NOMO-1 (cell line): ENCODE measurements at regions not wholly inside any gene's neighbourhood (a gene's known extent, or its start where the extent isn't known, plus 50 kb on each side); places are given as distances from the start of the nearest gene placed in this dataset.
"Not testable (repeated sequence)": the region's sequence is repeated elsewhere in the genome, so short reads cannot be mapped to it uniquely, and the experiment has no call there.

Source experiments
- DNase-seq, 2 experiments: peaks; one replicate each; lab custom pipeline; 2025; ENCODE audit not compliant: unreplicated experiment in 2 of 2; lab: John Stamatoyannopoulos, UW

GRCh38 chr17:68782789-68783188 lies 172.4 kb downstream of the ABCA8 start:
- DNase-seq = no peak

DNA sequence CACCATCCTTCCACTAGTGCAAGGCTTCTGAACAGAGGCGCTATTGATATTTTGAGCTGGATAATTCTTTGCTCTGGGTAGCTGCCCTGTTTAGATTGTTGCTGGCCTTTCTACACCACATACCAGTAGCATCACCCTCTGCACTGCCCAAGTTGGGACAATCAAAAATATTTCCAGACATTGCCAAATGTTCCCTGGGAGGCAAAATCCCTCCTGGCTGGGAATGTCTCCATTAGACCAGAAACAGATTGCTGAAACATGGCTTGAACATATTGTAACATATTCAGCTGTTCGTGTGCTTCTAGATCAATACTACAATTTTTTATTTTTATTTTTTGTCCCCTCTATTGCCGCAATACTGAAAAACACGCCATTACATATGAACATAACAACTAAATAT lies 174.6 kb downstream of the ABCA8 start:
- DNase-seq = no peak

- no peak for DNase-seq
Observed at GRCh38 chr17:68778726-68779125, 176.5 kb downstream of the ABCA8 start.

- no peak for DNase-seq
Observed at GRCh38 chr17:68777856-68778694, 176.9 kb upstream of the FAM20A start.

GRCh38 chr17:68777243-68777855 lies 176.2 kb upstream of the FAM20A start:
- peak in 1 of 2 experiments; percentile 29 for DNase-seq

GRCh38 chr17:68776451-68776850 lies 175.3 kb upstream of the FAM20A start:
- no peak for DNase-seq

DNA sequence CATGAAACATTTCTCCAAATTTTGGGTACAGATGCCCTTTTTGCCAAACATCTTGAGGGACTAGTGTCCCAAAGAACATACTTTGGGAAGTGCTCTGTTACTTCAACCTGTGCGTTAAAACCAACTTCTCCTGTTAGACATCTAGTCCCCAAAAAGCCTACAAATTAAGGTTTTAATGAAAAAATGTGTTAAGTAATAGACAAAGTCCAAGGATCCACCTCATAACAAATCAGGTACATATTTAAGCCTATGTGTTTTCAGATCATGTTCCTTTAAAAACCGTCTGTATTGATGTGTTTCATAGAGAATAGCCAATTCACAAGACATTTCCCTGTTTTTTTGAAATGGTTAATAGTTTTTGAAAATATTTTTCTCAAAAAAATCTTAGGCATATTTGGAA lies 174.8 kb upstream of the FAM20A start:
- DNase-seq = no peak

DNA sequence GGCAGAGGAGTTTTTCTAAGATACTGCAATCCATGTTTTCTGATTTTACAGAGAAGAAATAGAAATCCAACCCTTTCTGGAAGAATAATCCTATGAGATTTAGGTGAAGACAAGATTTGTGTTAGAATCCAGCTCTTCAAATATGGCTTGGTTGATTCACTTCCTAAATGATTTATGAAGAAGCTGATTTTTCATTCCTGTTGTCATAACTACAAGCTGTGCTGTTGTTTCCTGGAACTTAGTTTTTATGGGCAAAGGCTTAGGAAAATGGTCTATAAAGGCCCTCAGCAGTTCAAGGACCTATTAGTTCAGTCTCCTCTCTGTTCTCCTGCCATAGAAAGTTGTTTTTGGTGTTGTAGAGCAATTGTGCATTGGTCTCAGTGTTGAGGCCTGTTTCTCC lies 174.2 kb upstream of the FAM20A start:
- DNase-seq = no peak

DNA sequence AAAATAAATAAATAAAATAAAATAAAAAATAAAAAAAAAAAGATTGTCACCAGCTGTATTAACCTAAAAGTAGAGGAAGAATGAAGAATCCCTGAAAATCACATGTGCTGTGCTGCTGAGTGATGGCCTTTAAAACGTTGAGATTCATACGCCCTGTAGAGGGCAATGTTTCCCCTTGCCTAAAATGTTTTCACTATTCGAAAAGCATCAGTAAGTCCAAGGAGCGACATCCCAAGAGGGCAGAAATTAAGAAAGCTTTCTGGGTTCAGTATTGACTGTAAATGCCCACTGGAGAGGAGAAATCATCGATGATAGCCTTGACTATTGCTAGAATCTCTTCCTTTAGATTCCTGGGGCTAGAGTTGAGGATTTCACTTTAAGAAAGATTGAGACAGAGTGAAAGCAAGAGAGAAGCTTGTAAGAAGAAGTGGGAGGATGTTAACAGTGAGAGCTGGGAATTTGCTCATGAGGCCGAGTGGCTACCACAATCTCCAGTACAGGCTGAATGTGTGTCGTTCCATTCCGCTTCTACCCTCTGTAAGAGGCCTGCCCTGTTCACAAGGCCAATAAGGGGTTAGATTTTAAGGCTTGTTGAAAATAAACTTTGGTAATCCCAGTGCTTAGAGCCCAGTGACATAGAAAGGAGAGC lies 170.8 kb upstream of the FAM20A start:
- peak; percentile 73 to 74 for DNase-seq

- DNase-seq = no peak
Observed at GRCh38 chr17:68768804-68769203, 167.6 kb upstream of the FAM20A start.

DNA sequence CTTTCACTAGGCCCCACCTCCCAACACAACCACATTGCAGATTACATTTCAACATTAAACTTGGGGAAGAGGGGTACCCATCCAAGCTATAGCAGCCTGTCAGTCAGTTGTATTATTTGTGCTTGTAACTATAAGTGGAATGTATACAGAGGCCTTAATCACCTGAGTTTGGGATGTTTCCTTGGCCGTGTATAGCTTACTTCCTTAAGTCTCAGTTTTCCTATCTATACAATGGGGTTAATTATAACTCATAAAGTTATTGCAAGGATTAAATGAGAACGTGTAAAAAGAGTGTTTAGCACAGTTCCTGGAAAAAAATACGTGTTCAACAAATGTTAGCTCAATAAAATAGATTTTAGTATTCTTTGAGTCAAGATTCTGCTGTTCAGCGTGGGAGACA lies 165.5 kb upstream of the FAM20A start:
- no peak for DNase-seq

GRCh38 chr17:68763562-68763961 lies 162.4 kb upstream of the FAM20A start:
- DNase-seq = no peak

DNA sequence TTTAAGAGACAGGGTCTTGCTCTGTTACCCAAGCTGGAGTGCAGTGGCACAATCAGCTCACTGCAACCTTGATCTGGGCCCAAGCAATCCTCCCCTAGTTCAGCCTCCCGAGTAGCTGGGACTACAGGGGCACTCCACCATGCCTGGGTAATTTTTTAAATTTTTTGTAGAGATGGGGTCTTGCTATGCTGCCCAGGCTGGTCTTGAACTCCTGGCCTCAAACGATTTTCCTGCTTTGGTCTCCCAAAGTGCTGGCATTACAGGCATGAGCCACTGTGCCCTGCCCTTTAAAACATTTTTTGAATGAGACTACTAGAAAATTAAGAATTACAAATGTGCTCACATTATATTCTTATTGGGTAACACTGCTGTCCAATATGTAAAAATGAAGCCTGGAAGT lies 161.7 kb upstream of the FAM20A start:
- no peak for DNase-seq

- no peak for DNase-seq
Observed at GRCh38 chr17:68760141-68760475, 158.9 kb upstream of the FAM20A start.

- peak; percentile 78 to 90 for DNase-seq
Observed at GRCh38 chr17:68759343-68760140, 158.4 kb upstream of the FAM20A start.

DNA sequence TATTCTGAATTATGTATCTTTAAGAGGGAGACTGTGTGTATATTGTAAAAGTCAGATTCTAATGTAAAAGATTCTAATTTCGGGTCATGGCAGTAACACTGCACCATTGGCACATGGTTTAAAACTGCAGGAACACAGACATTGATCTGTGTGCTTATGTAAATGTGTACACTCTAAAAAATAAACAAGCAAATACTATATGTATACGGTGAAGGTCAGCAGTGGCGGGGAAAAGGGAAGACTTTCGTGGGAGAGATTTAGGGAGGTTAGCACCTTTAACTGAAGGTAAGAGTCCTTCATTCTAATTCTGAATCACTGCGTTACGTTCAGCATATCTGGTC lies 157.8 kb upstream of the FAM20A start:
- DNase-seq = no peak

DNA sequence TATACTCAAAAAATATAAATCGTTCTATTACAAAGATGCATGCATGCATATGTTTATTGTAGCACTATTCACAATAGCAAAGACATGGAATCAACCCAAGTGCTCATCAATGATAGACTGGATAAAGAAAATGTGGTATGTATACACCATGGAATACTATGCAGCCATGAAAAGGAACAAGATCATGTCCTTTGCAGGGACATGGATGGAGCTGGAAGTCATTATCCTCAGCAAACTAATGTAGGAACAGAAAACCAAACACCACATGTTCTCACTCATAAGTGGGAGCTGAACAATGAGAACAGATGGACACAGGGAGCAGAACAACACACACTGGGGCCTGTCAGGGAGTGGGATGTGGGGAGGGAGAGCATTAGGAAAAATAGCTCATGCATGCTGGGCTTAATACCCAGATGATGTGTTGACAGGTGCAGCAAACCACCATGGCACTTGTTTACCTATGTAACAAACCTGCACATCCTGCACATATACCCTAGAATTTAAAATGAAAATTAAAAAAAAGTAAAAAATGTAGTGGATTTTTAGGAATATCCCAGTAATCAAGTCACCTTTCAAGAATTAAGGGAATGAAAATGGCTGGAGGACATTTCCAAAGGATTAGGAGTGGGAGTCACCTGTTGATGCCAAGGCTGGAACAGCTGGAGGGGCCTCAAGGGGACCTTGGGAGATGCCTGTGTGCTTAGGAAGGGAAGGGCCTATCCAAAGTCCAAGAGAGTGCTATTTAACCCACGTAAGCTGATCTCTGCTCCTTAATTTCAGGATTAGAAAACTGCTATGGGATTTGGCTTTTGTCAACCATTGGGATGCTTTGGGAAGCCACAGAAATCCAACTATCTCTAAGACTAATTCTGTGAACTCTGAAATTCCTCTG lies 156.9 kb upstream of the FAM20A start:
- not testable (repeated sequence) for DNase-seq

DNA sequence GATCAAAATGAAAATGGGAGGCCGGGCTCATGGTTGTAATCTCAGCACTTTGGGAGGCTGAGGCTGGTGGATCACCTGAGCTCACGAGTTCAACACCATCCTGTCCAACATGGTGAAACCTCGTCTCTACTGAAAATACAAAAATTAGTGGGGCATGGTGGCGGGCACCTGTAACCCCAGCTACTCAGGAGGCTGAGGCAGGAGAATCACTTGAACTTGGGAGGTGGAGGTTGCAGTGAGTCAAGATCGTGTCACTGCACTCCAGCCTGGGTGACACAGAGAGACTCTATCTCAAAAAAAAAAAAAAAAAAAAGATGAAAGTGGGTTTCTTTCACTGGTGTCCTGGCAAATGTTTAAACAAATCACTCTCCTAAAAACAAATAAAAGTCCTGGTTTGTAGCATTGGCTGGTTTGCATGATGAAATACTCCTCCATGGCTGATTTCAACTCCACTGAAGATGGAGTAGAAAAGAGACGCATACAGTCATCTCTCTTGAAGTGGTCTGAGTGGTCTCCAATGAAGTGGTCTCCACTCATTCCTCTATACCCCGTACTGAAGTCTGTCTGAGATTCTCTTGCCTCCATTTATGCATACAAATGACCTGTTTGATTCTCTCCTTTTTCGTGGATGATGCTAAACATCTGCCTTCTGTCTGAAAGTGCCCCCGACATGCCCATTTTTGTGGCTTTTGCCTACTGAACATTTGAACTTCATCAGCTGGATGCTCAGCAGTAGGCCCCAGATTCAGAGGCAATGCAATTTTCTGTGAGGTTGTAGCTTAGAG lies 153.0 kb upstream of the FAM20A start:
- DNase-seq = no peak

- DNase-seq = peak in 1 of 2 experiments; percentile 73
Observed at GRCh38 chr17:68750208-68750562, 149.0 kb upstream of the FAM20A start.
